ENCODE measurements at regions not wholly inside any gene's neighbourhood (a gene's known extent, or its start where the extent isn't known, plus 50 kb on each side); places are given as distances from the start of the nearest gene placed in this dataset.

DNA sequence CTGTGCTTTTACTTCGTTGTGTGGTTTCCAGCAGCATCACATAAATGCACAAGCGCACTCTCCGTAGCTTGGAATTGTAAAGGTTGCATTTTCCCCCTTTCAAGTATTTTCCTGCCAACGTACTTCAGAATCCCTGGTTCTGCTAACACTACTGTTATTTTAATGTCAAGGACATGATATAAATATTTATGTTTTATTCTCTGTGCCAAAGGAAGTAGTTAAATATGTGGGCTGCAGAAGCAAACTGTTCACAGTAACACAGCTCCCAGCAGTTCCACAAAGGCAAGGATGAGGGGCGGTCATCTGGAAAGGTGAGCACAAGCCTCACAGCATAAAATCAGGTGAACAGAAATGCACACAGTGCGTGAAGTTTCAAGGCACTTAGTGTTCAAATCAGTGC lies 85.3 kb upstream of the PDE10A start:
- Histone ChIP-seq H3K36me3 (ENCODE audit: insufficient read depth, low read length) (no peaks in the 10 kb centered on the region), H3K9me3 (ENCODE audit: low read length) (no peaks in the 10 kb centered on the region), H3K9ac (ENCODE audit: low read length) (no peak overlapping the region), H3K27me3 (ENCODE audit: insufficient read depth, low read depth, low read length) (no peaks in the 10 kb centered on the region), H3K27ac (ENCODE audit: low read length) (no peak overlapping the region), H2AFZ (ENCODE audit: low read depth, low read length) (no peak overlapping the region), H3K9me2 (ENCODE audit: insufficient read depth, low read length) (no peaks in the 10 kb centered on the region), H4K20me1 (ENCODE audit: insufficient read depth) (no peaks in the 10 kb centered on the region), H3F3A (ENCODE audit: insufficient read depth, low read length, poor library complexity, severe bottlenecking) (no peaks in the 10 kb centered on the region), H3K4me2 (ENCODE audit: low read length) (no peak overlapping the region), H3K4me3 (ENCODE audit: low read length) (no peak overlapping the region), H3K79me2 (replicated peaks; ENCODE audit: insufficient read depth, low read length) (no peaks in the 10 kb centered on the region)
- TF ChIP-seq RAD21 (conservative IDR thresholded peaks at IDR 0.05) (no peak), EZH2 (IDR thresholded peaks at IDR 0.05; ENCODE audit: borderline replicate concordance, insufficient read depth, low read length, poor library complexity, severe bottlenecking) (no peak), TAF1 (IDR thresholded peaks at IDR 0.05; ENCODE audit: low read depth) (no peak), EP300 (conservative IDR thresholded peaks at IDR 0.05; ENCODE audit: poor library complexity, severe bottlenecking) (no peak), REST (IDR thresholded peaks at IDR 0.05; ENCODE audit: borderline replicate concordance) (no peak)
- TF ChIP-seq, protein P1, sequence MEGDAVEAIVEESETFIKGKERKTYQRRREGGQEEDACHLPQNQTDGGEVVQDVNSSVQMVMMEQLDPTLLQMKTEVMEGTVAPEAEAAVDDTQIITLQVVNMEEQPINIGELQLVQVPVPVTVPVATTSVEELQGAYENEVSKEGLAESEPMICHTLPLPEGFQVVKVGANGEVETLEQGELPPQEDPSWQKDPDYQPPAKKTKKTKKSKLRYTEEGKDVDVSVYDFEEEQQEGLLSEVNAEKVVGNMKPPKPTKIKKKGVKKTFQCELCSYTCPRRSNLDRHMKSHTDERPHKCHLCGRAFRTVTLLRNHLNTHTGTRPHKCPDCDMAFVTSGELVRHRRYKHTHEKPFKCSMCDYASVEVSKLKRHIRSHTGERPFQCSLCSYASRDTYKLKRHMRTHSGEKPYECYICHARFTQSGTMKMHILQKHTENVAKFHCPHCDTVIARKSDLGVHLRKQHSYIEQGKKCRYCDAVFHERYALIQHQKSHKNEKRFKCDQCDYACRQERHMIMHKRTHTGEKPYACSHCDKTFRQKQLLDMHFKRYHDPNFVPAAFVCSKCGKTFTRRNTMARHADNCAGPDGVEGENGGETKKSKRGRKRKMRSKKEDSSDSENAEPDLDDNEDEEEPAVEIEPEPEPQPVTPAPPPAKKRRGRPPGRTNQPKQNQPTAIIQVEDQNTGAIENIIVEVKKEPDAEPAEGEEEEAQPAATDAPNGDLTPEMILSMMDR (IDR thresholded peaks at IDR 0.05; ENCODE audit: poor library complexity, severe bottlenecking), result no peak

DNA sequence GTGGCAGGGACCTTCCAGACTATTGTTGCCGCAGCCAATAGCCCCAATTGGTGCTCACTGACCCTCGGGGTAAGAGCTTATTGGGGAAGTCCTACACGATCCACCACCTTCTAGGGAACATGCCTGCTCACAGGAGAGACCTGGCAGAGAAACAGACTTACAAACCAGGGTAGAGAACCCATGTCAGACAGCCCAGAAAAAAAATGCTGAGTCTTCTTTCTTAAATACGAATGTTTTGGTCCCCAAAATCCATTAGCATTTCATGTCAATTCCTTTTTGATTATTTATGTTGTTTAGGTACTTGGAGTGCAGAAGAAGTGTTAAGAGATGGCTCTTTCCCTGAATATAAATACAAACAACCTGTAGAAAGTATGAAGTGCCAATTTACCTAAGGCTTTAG lies 84.9 kb upstream of the PDE10A start:
- H3K9me2 ChIP-seq (ENCODE audit: insufficient read depth, low read length), result no peaks in the 10 kb centered on the region
- TF ChIP-seq EP300 (conservative IDR thresholded peaks at IDR 0.05; ENCODE audit: poor library complexity, severe bottlenecking), result no peak
- no peak for TF ChIP-seq REST (IDR thresholded peaks at IDR 0.05; ENCODE audit: borderline replicate concordance)
- TF ChIP-seq, protein P1 (IDR thresholded peaks at IDR 0.05; ENCODE audit: poor library complexity, severe bottlenecking), result no peak
- no peak for TF ChIP-seq POLR2AphosphoS5 (IDR thresholded peaks at IDR 0.05)
- TF ChIP-seq SMC3 (conservative IDR thresholded peaks at IDR 0.05; ENCODE audit: poor library complexity), result no peak
- TF ChIP-seq MXI1 (conservative IDR thresholded peaks at IDR 0.05; ENCODE audit: poor library complexity, severe bottlenecking), result no peak
- TF ChIP-seq TAF1 (IDR thresholded peaks at IDR 0.05; ENCODE audit: low read depth), result no peak
- no peak for TF ChIP-seq EZH2 (IDR thresholded peaks at IDR 0.05; ENCODE audit: borderline replicate concordance, insufficient read depth, low read length, poor library complexity, severe bottlenecking)
- TF ChIP-seq RAD21 (conservative IDR thresholded peaks at IDR 0.05), result no peak
- no peaks in the 10 kb centered on the region for H3K79me2 ChIP-seq (replicated peaks; ENCODE audit: insufficient read depth, low read length)
- H2AFZ ChIP-seq (ENCODE audit: low read depth, low read length), result no peak overlapping the region
- H3K4me3 ChIP-seq (ENCODE audit: low read length), result no peak overlapping the region
- H3K27me3 ChIP-seq (ENCODE audit: insufficient read depth, low read depth, low read length), result no peaks in the 10 kb centered on the region
- H3K27ac ChIP-seq (ENCODE audit: low read length), result no peak overlapping the region
- H3K9ac ChIP-seq (ENCODE audit: low read length), result no peak overlapping the region
- H3K9me3 ChIP-seq (ENCODE audit: low read length), result no peaks in the 10 kb centered on the region
- no peak overlapping the region for H3K4me2 ChIP-seq (ENCODE audit: low read length)
- no peaks in the 10 kb centered on the region for H3F3A ChIP-seq (ENCODE audit: insufficient read depth, low read length, poor library complexity, severe bottlenecking)
- H4K20me1 ChIP-seq (ENCODE audit: insufficient read depth), result no peaks in the 10 kb centered on the region
- no peaks in the 10 kb centered on the region for H3K36me3 ChIP-seq (ENCODE audit: insufficient read depth, low read length)

All from neural cell (in vitro differentiated cells).